Ascending aorta (tissue), 2 donors: ENCODE measurements at regions not wholly inside any gene's neighbourhood (a gene's known extent, or its start where the extent isn't known, plus 50 kb on each side); places are given as distances from the start of the nearest gene placed in this dataset.
"Not testable (repeated sequence)": the region's sequence is repeated elsewhere in the genome, so short reads cannot be mapped to it uniquely, and the experiment has no call there.

Experiments used
- DNase-seq, 2 donors: peaks; one replicate each; pipeline ENCODE4 v3.0.0-alpha.2; 2019; ENCODE audit warnings: low spot score in 2 of 2
- H3K27ac ChIP-seq, 2 donors: fragments of 200-600 bp; sonication (generic); one replicate each; pipeline ENCODE4 v1.5.1; 2016 to 2017; ENCODE audit warnings: mild to moderate bottlenecking in 1 of 2
- H3K27me3 ChIP-seq: fragments of 200-600 bp; sonication (generic); one replicate; pipeline ENCODE4 v1.5.1; 2017
- H3K36me3 ChIP-seq, 2 donors: fragments of 200-600 bp; sonication (generic); one replicate each; pipeline ENCODE4 v1.5.1; 2016
- H3K4me1 ChIP-seq, 2 donors: fragments of 200-600 bp; sonication (generic); one replicate each; pipeline ENCODE4 v1.5.1; 2016 to 2017; ENCODE audit warnings: mild to moderate bottlenecking in 1 of 2
- H3K4me3 ChIP-seq, 2 donors: fragments of 200-600 bp; sonication (generic); one replicate each; pipeline ENCODE4 v1.5.1; 2016 to 2017; ENCODE audit warnings: mild to moderate bottlenecking in 1 of 2
- H3K9me3 ChIP-seq, 2 donors: fragments of 200-600 bp; sonication (generic); one replicate each; pipeline ENCODE4 v1.5.1; 2016
- CTCF ChIP-seq, 3 experiments: fragments of 200-600 bp in 2 of 3; fragments of 450-650 bp in 1 of 3; sonication (generic) in 2 of 3; IDR thresholded peaks; one replicate each; pipeline ENCODE4 v1.5.1; 2016 to 2019; ENCODE audit warnings: antibody characterized with exemption in 3 of 3, mild to moderate bottlenecking in 1 of 3, moderate library complexity in 1 of 3
- intact Hi-C: fragments of 100-400 bp; cut with DNase I; formaldehyde crosslinking; loops from one replicate; pipeline ENCODE4 v1.15.1; 2023

GRCh38 chr3:84666468-84666867 lies 292.3 kb upstream of the CADM2 start:
- H3K9me3 ChIP-seq, result no peaks in the 10 kb centered on the region
- no peak for TF ChIP-seq CTCF (IDR thresholded peaks at IDR 0.05)
- intact Hi-C loops, result no loop called here

GRCh38 chr3:84679211-84679610 lies 279.6 kb upstream of the CADM2 start:
- intact Hi-C loops, result no loop called here
- H3K4me1 ChIP-seq, result no peaks in the 10 kb centered on the region
- DNase-seq, result no peak
- H3K27ac ChIP-seq, result no peak overlapping the region
- H3K27me3 ChIP-seq, result no peaks in the 10 kb centered on the region
- no peaks in the 10 kb centered on the region for H3K9me3 ChIP-seq
- no peak for TF ChIP-seq CTCF (IDR thresholded peaks at IDR 0.05)
- no peaks in the 10 kb centered on the region for H3K36me3 ChIP-seq
- H3K4me3 ChIP-seq, result no peak overlapping the region

More at GRCh38 chr3:84666468-84666867, 292.3 kb upstream of the CADM2 start:
- H3K27ac ChIP-seq, result no peak overlapping the region
- no peak overlapping the region for H3K4me3 ChIP-seq
- no peak for DNase-seq
- H3K27me3 ChIP-seq, result no peaks in the 10 kb centered on the region
- no peaks in the 10 kb centered on the region for H3K4me1 ChIP-seq
- no peaks in the 10 kb centered on the region for H3K36me3 ChIP-seq

GRCh38 chr3:84680700-84681099 lies 278.1 kb upstream of the CADM2 start:
- no peaks in the 10 kb centered on the region for H3K4me1 ChIP-seq
- no peaks in the 10 kb centered on the region for H3K9me3 ChIP-seq
- no peak for DNase-seq
- no peak for TF ChIP-seq CTCF (IDR thresholded peaks at IDR 0.05)
- no peak overlapping the region for H3K27ac ChIP-seq
- H3K4me3 ChIP-seq, result no peak overlapping the region
- no peaks in the 10 kb centered on the region for H3K27me3 ChIP-seq
- H3K36me3 ChIP-seq, result no peaks in the 10 kb centered on the region
- intact Hi-C loops, result no loop called here

GRCh38 chr3:84683493-84683892 lies 275.3 kb upstream of the CADM2 start:
- Histone ChIP-seq H3K27me3 (no peaks in the 10 kb centered on the region), H3K9me3 (no peaks in the 10 kb centered on the region), H3K36me3 (no peaks in the 10 kb centered on the region), H3K4me1 (no peaks in the 10 kb centered on the region), H3K4me3 (no peak overlapping the region), H3K27ac (no peak overlapping the region)
- DNase-seq, result no peak
- TF ChIP-seq CTCF (IDR thresholded peaks at IDR 0.05), result no peak
- intact Hi-C loops, result no loop called here

- no peak for DNase-seq
- Histone ChIP-seq H3K4me3 (no peak overlapping the region), H3K36me3 (no peaks in the 10 kb centered on the region), H3K27ac (no peak overlapping the region), H3K27me3 (no peaks in the 10 kb centered on the region), H3K4me1 (no peaks in the 10 kb centered on the region), H3K9me3 (no peaks in the 10 kb centered on the region)
- intact Hi-C loops, result no loop called here
- no peak for TF ChIP-seq CTCF (IDR thresholded peaks at IDR 0.05)
These were observed 273.3 kb upstream of the CADM2 start for GRCh38 chr3:84685467-84685866.

GRCh38 chr3:84692261-84692660 lies 266.5 kb upstream of the CADM2 start:
- Histone ChIP-seq H3K9me3 (no peaks in the 10 kb centered on the region), H3K4me3 (no peak overlapping the region), H3K36me3 (no peaks in the 10 kb centered on the region), H3K27ac (no peak overlapping the region), H3K4me1 (no peaks in the 10 kb centered on the region), H3K27me3 (no peaks in the 10 kb centered on the region)
- intact Hi-C loops, result no loop called here
- DNase-seq, result no peak
- TF ChIP-seq CTCF (IDR thresholded peaks at IDR 0.05), result no peak

GRCh38 chr3:84710288-84710687 lies 248.5 kb upstream of the CADM2 start:
- H3K36me3 ChIP-seq, H3K4me1 ChIP-seq, H3K4me3 ChIP-seq, H3K9me3 ChIP-seq, intact Hi-C loops, H3K27me3 ChIP-seq, H3K27ac ChIP-seq, DNase-seq: not testable (repeated sequence)
